Uterus (tissue), 2 donors: ENCODE measurements at regions not wholly inside any gene's neighbourhood (a gene's known extent, or its start where the extent isn't known, plus 50 kb on each side); places are given as distances from the start of the nearest gene placed in this dataset.

Experiments
- POLR2A ChIP-seq, 2 donors: fragments of 450-650 bp; IDR thresholded peaks; one replicate each; pipeline ENCODE4 v1.6.1; 2016; ENCODE audit warnings: antibody characterized with exemption in 2 of 2, mild to moderate bottlenecking in 1 of 2, moderate library complexity in 1 of 2
- TF ChIP-seq, protein P1 (sequence below), 4 experiments: fragments of 200-600 bp in 2 of 4; fragments of 450-650 bp in 2 of 4; sonication (generic) in 2 of 4; IDR thresholded peaks; one replicate each; pipeline ENCODE4 v1.5.1; 2016 to 2019; ENCODE audit warnings: antibody characterized with exemption in 4 of 4, mild to moderate bottlenecking in 2 of 4, moderate library complexity in 1 of 4

DNA sequence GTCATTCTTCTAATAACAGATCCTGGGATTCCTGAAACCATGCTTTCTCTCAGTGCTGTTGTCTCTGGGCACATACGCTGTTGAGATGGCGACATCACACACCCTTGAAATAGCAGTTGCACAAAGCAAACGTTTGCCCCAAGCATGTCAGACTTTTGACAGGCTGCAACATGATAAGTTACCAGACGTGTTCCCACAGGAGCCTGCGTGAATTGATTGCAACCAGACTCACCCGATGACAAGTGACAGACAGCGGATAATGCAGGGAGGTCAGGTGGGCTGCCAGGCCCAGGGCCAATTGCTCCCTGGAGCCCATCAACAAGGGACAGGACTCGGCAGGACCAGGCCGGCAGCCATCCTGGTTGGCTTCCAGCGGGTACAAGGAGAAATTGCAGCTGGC lies 310.9 kb downstream of the SIPA1L2 start:
- no peak for TF ChIP-seq POLR2A (IDR thresholded peaks at IDR 0.05)
- TF ChIP-seq, protein P1, sequence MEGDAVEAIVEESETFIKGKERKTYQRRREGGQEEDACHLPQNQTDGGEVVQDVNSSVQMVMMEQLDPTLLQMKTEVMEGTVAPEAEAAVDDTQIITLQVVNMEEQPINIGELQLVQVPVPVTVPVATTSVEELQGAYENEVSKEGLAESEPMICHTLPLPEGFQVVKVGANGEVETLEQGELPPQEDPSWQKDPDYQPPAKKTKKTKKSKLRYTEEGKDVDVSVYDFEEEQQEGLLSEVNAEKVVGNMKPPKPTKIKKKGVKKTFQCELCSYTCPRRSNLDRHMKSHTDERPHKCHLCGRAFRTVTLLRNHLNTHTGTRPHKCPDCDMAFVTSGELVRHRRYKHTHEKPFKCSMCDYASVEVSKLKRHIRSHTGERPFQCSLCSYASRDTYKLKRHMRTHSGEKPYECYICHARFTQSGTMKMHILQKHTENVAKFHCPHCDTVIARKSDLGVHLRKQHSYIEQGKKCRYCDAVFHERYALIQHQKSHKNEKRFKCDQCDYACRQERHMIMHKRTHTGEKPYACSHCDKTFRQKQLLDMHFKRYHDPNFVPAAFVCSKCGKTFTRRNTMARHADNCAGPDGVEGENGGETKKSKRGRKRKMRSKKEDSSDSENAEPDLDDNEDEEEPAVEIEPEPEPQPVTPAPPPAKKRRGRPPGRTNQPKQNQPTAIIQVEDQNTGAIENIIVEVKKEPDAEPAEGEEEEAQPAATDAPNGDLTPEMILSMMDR (IDR thresholded peaks at IDR 0.05), result no peak
